SK-N-SH (cell line): ENCODE measurements at regions not wholly inside any gene's neighbourhood (a gene's known extent, or its start where the extent isn't known, plus 50 kb on each side); places are given as distances from the start of the nearest gene placed in this dataset.

ENCODE experiments used
- POLR2AphosphoS5 ChIP-seq: IDR thresholded peaks from 2 replicates; pipeline ENCODE4 v1.6.1; 2012; ENCODE audit warnings: low read depth, low read length
- RCOR1 ChIP-seq: fragments of 150-350 bp; IDR thresholded peaks from 2 replicates; pipeline ENCODE4 v1.6.1; 2017; ENCODE audit warnings: antibody characterized with exemption, low read length
- SIN3A ChIP-seq: IDR thresholded peaks from 2 replicates; pipeline ENCODE4 v1.6.1; 2012; ENCODE audit warnings: low read depth, mild to moderate bottlenecking, low read length, moderate library complexity, borderline replicate concordance
- TF ChIP-seq, protein P1 (sequence below): fragments of 200-600 bp; sonication (generic); IDR thresholded peaks from 2 replicates; pipeline ENCODE4 v1.6.1; 2017; ENCODE audit warnings: antibody characterized with exemption, mild to moderate bottlenecking, moderate library complexity

DNA sequence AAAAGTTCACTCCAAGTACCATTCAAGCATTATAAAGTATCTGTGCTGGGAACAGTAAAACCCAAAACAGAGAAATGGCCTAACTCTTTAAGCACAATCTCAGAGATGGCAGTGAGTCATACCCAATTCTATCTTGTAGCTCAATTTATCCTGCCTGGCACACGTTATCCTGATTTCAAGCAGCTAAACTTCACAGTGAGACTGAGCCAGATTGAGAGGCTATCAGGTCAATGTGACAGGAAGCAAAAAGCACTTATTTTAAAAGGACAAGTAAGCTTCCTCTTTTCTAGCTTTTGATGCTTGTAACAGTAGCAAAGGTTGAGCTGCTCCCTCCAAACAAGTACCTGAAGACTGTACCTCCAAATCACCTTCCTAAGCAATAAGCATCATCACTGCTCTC lies 324.9 kb downstream of the NAF1 start:
- TF ChIP-seq, protein P1, sequence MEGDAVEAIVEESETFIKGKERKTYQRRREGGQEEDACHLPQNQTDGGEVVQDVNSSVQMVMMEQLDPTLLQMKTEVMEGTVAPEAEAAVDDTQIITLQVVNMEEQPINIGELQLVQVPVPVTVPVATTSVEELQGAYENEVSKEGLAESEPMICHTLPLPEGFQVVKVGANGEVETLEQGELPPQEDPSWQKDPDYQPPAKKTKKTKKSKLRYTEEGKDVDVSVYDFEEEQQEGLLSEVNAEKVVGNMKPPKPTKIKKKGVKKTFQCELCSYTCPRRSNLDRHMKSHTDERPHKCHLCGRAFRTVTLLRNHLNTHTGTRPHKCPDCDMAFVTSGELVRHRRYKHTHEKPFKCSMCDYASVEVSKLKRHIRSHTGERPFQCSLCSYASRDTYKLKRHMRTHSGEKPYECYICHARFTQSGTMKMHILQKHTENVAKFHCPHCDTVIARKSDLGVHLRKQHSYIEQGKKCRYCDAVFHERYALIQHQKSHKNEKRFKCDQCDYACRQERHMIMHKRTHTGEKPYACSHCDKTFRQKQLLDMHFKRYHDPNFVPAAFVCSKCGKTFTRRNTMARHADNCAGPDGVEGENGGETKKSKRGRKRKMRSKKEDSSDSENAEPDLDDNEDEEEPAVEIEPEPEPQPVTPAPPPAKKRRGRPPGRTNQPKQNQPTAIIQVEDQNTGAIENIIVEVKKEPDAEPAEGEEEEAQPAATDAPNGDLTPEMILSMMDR = no peak
- no peak for TF ChIP-seq POLR2AphosphoS5
- TF ChIP-seq RCOR1 = no peak
- no peak for TF ChIP-seq SIN3A
